WTC11 (cell line): ENCODE measurements at regions not wholly inside any gene's neighbourhood (a gene's known extent, or its start where the extent isn't known, plus 50 kb on each side); places are given as distances from the start of the nearest gene placed in this dataset.

Experiments
- ATAC-seq: fragments of 200-7000 bp; cut with Tn5 transposase; 2 replicates; pipeline ENCODE4 v1.10.0; 2021; ENCODE audit warnings: mild to moderate bottlenecking, moderate library complexity
- CTCF ChIA-PET: fragments of 300-600 bp; sonication (Branson Sonifier 250); formaldehyde crosslinking; loops from one replicate; lab custom pipeline; 2021; ENCODE audit warnings: antibody characterized with exemption; lab: Charles Lee
- POLR2A ChIA-PET: fragments of 350-600 bp; sonication (Branson Sonifier 250); formaldehyde crosslinking; loops from one replicate; lab custom pipeline; 2021; ENCODE audit warnings: antibody characterized with exemption; lab: Charles Lee
- DNase-seq: peaks from one replicate; pipeline ENCODE4 v3.0.0; 2021; ENCODE audit warnings: low spot score
- H3K27ac Mint-ChIP-seq: 2 replicates; pipeline ENCODE4 v1.8.0; 2021; ENCODE audit warnings: mixed read lengths
- H3K27me3 Mint-ChIP-seq: 2 replicates; pipeline ENCODE4 v1.8.0; 2021; ENCODE audit warnings: low read depth, mild to moderate bottlenecking, moderate library complexity, mixed read lengths
- H3K36me3 Mint-ChIP-seq: 2 replicates; pipeline ENCODE4 v1.8.0; 2021; ENCODE audit warnings: mixed read lengths
- H3K4me1 Mint-ChIP-seq: 2 replicates; pipeline ENCODE4 v1.8.0; 2022; ENCODE audit warnings: mixed read lengths
- H3K4me3 Mint-ChIP-seq: 2 replicates; pipeline ENCODE4 v1.8.0; 2021; ENCODE audit warnings: mild to moderate bottlenecking, moderate library complexity, mixed read lengths
- H3K9me3 Mint-ChIP-seq: 2 replicates; pipeline ENCODE4 v1.8.0; 2021; ENCODE audit warnings: mixed read lengths
- CREB1 ChIP-seq: sonication (generic); formaldehyde crosslinking; IDR thresholded peaks from 2 replicates; pipeline ENCODE4 v1.8.0; 2023; ENCODE audit warnings: mild to moderate bottlenecking, missing genetic modification reagents
- EMX1 ChIP-seq: fragments of 250-450 bp; sonication (Bioruptor Pico); IDR thresholded peaks from 2 replicates; pipeline ENCODE4 v1.8.0; 2021; ENCODE audit warnings: mild to moderate bottlenecking
- ESRRA ChIP-seq: sonication (generic); formaldehyde crosslinking; IDR thresholded peaks from 2 replicates; pipeline ENCODE4 v1.8.1; 2022; ENCODE audit warnings: mild to moderate bottlenecking, missing genetic modification reagents, borderline replicate concordance
- FOXK1 ChIP-seq: sonication (generic); formaldehyde crosslinking; IDR thresholded peaks from 2 replicates; pipeline ENCODE4 v1.8.0; 2022; ENCODE audit warnings: mild to moderate bottlenecking, moderate library complexity, missing genetic modification reagents
- GABPB1 ChIP-seq: sonication (generic); formaldehyde crosslinking; IDR thresholded peaks from 2 replicates; pipeline ENCODE4 v1.8.1; 2023; ENCODE audit warnings: mild to moderate bottlenecking, missing genetic modification reagents
- GRHL2 ChIP-seq: fragments of 250-450 bp; sonication (Bioruptor Pico); IDR thresholded peaks from 2 replicates; pipeline ENCODE4 v1.8.0; 2022; ENCODE audit warnings: mild to moderate bottlenecking, moderate library complexity; ENCODE audit not compliant: insufficient replicate concordance, severe bottlenecking
- JUN ChIP-seq: sonication (generic); formaldehyde crosslinking; IDR thresholded peaks from 2 replicates; pipeline ENCODE4 v1.8.0; 2023; ENCODE audit warnings: mild to moderate bottlenecking, missing genetic modification reagents
- NR1H2 ChIP-seq: sonication (generic); formaldehyde crosslinking; IDR thresholded peaks from 2 replicates; pipeline ENCODE4 v1.9.0; 2021; ENCODE audit warnings: mild to moderate bottlenecking, moderate library complexity, missing genetic modification reagents
- NR2C2 ChIP-seq: sonication (generic); formaldehyde crosslinking; IDR thresholded peaks from 2 replicates; pipeline ENCODE4 v1.8.0; 2022; ENCODE audit warnings: mild to moderate bottlenecking, missing genetic modification reagents
- PRRX2 ChIP-seq: fragments of 250-450 bp; sonication (Bioruptor Pico); IDR thresholded peaks from 2 replicates; pipeline ENCODE4 v1.8.0; 2021; ENCODE audit warnings: mild to moderate bottlenecking
- SMAD3 ChIP-seq: sonication (generic); formaldehyde crosslinking; IDR thresholded peaks from 2 replicates; pipeline ENCODE4 v1.8.0; 2022; ENCODE audit warnings: missing genetic modification reagents, mild to moderate bottlenecking, borderline replicate concordance
- SOX15 ChIP-seq: fragments of 250-450 bp; sonication (Bioruptor Pico); IDR thresholded peaks from 2 replicates; pipeline ENCODE4 v1.9.0; 2021; ENCODE audit warnings: mild to moderate bottlenecking
- SP1 ChIP-seq: sonication (generic); formaldehyde crosslinking; conservative IDR thresholded peaks from 2 replicates; pipeline ENCODE4 v1.8.1; 2022; ENCODE audit warnings: missing genetic modification reagents
- TEAD1 ChIP-seq: sonication (generic); formaldehyde crosslinking; IDR thresholded peaks from 2 replicates; pipeline ENCODE4 v1.8.0; 2022; ENCODE audit warnings: mild to moderate bottlenecking, missing genetic modification reagents
- TP53 ChIP-seq: sonication (generic); formaldehyde crosslinking; IDR thresholded peaks from 2 replicates; pipeline ENCODE4 v1.8.1; 2023; ENCODE audit warnings: mild to moderate bottlenecking, missing genetic modification reagents
- ZNF121 ChIP-seq: sonication (generic); formaldehyde crosslinking; IDR thresholded peaks from 2 replicates; pipeline ENCODE4 v1.8.0; 2023; ENCODE audit warnings: missing genetic modification reagents
- ZNF138 ChIP-seq: sonication (generic); formaldehyde crosslinking; conservative IDR thresholded peaks from 2 replicates; pipeline ENCODE4 v1.8.1; 2022; ENCODE audit warnings: mild to moderate bottlenecking, moderate library complexity, missing genetic modification reagents
- ZNF396 ChIP-seq: fragments of 250-450 bp; sonication (Bioruptor Pico); IDR thresholded peaks from 2 replicates; pipeline ENCODE4 v1.8.0; 2021; ENCODE audit warnings: mild to moderate bottlenecking, moderate library complexity, borderline replicate concordance
- ZNF416 ChIP-seq: fragments of 250-450 bp; sonication (Bioruptor Pico); IDR thresholded peaks from 2 replicates; pipeline ENCODE4 v1.9.0; 2021; ENCODE audit warnings: mild to moderate bottlenecking, inconsistent platforms
- TF ChIP-seq, protein P1 (sequence below): sonication (generic); formaldehyde crosslinking; IDR thresholded peaks from 2 replicates; pipeline ENCODE4 v1.8.1; 2023; ENCODE audit warnings: mild to moderate bottlenecking, missing genetic modification reagents, moderate library complexity
- TF ChIP-seq, protein P2 (sequence below): sonication (generic); formaldehyde crosslinking; IDR thresholded peaks from 2 replicates; pipeline ENCODE4 v1.8.1; 2023; ENCODE audit warnings: mild to moderate bottlenecking, missing genetic modification reagents
- TF ChIP-seq, protein P3 (sequence below): fragments of 250-450 bp; sonication (Bioruptor Pico); IDR thresholded peaks from 2 replicates; pipeline ENCODE4 v2.1.2; 2022; ENCODE audit warnings: mild to moderate bottlenecking, moderate library complexity
- TF ChIP-seq, protein P4 (sequence below): sonication (generic); formaldehyde crosslinking; IDR thresholded peaks from 2 replicates; pipeline ENCODE4 v1.8.1; 2022; ENCODE audit warnings: low read depth, missing genetic modification reagents, borderline replicate concordance

DNA sequence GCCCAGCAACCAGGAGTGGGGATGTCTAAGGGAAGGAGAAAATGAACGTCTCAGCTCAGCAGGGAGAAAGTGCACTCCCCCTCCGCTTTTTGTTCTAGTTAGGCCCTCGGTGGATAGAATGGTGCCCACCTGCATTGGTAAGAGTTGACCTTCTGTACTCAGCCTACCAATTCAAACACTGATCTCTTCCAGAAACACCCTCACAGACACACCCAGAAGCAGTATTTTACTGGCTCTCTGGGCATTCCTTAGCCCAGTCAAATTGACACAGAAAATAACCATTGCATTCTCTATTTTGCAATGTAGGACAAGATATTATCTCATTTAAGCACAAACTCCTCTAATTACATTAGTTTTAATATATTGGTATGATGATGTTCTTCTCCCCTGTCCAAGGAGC is 106.1 kb upstream of the C7orf33 start:
- ATAC-seq (no peak), DNase-seq (no peak)
- Mint-ChIP-seq H3K27me3 (no peaks in the 10 kb centered on the region), H3K27ac (no peak overlapping the region), H3K4me1 (peaks cover 6% of the 10 kb centered on the region), H3K36me3 (no peaks in the 10 kb centered on the region), H3K4me3 (no peak overlapping the region), H3K9me3 (peaks cover 3% of the 10 kb centered on the region; the same call in 1 of the 2 replicates)
- ChIA-PET POLR2A (no interaction called here), CTCF (interaction anchor here (1.5 kb wide), 1 partner anchor 219 kb away, joined by 4 read pairs; no protein-coding TSS in a partner anchor)
- TF ChIP-seq CREB1 (no peak), ZNF121 (CRISPR knock-in tag) (no peak), SOX15 (no peak), JUN (CRISPR knock-in tag) (no peak)
- TF ChIP-seq, protein P1, sequence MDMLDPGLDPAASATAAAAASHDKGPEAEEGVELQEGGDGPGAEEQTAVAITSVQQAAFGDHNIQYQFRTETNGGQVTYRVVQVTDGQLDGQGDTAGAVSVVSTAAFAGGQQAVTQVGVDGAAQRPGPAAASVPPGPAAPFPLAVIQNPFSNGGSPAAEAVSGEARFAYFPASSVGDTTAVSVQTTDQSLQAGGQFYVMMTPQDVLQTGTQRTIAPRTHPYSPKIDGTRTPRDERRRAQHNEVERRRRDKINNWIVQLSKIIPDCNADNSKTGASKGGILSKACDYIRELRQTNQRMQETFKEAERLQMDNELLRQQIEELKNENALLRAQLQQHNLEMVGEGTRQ, result no peak
- TF ChIP-seq, protein P2, sequence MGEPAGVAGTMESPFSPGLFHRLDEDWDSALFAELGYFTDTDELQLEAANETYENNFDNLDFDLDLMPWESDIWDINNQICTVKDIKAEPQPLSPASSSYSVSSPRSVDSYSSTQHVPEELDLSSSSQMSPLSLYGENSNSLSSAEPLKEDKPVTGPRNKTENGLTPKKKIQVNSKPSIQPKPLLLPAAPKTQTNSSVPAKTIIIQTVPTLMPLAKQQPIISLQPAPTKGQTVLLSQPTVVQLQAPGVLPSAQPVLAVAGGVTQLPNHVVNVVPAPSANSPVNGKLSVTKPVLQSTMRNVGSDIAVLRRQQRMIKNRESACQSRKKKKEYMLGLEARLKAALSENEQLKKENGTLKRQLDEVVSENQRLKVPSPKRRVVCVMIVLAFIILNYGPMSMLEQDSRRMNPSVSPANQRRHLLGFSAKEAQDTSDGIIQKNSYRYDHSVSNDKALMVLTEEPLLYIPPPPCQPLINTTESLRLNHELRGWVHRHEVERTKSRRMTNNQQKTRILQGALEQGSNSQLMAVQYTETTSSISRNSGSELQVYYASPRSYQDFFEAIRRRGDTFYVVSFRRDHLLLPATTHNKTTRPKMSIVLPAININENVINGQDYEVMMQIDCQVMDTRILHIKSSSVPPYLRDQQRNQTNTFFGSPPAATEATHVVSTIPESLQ (CRISPR knock-in tag), result no peak

DNA sequence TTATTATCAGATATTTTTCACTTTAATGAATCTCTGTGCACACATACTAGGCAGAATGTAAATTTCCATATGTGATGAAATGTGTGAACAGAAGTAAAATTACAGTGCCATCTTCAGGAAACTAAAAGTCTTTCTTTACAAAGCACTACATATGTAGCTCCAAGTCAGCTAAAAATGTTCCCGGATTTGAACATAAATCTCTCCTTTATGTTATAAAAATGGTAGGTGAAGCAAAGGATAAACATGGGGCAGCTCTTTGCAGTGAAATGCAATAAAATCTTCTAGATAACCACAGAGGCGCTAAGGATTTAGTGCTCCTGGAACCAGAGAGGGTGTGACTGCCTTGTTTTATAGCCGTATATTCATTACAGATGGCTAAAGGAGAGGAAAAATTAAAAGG is 104.9 kb upstream of the C7orf33 start:
- CTCF ChIA-PET, result interaction anchor here (0.6 to 1.0 kb wide), 2 partner anchors 17 to 221 kb away, joined by 4 read pairs; no protein-coding TSS in a partner anchor
- peaks cover 3% of the 10 kb centered on the region; the same call in 1 of the 2 replicates for H3K9me3 Mint-ChIP-seq
- H3K4me1 Mint-ChIP-seq, result 0 out of 2 replicates have a peak, but pooled peaks cover 4% of the 10 kb centered on the region
- no peaks in the 10 kb centered on the region for H3K36me3 Mint-ChIP-seq
- DNase-seq, result no peak
- TF ChIP-seq GRHL2 (CRISPR knock-in tag) (no peak), CREB1 (no peak), FOXK1 (CRISPR knock-in tag) (no peak), ZNF396 (CRISPR knock-in tag) (no peak), EMX1 (CRISPR knock-in tag) (no peak), SMAD3 (CRISPR knock-in tag) (no peak), ZNF138 (no peak), ESRRA (CRISPR knock-in tag) (no peak)
- TF ChIP-seq, protein P3, sequence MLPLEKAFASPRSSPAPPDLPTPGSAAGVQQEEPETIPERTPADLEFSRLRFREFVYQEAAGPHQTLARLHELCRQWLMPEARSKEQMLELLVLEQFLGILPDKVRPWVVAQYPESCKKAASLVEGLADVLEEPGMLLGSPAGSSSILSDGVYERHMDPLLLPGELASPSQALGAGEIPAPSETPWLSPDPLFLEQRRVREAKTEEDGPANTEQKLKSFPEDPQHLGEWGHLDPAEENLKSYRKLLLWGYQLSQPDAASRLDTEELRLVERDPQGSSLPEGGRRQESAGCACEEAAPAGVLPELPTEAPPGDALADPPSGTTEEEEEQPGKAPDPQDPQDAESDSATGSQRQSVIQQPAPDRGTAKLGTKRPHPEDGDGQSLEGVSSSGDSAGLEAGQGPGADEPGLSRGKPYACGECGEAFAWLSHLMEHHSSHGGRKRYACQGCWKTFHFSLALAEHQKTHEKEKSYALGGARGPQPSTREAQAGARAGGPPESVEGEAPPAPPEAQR (CRISPR knock-in tag), result no peak
- TF ChIP-seq, protein P4, sequence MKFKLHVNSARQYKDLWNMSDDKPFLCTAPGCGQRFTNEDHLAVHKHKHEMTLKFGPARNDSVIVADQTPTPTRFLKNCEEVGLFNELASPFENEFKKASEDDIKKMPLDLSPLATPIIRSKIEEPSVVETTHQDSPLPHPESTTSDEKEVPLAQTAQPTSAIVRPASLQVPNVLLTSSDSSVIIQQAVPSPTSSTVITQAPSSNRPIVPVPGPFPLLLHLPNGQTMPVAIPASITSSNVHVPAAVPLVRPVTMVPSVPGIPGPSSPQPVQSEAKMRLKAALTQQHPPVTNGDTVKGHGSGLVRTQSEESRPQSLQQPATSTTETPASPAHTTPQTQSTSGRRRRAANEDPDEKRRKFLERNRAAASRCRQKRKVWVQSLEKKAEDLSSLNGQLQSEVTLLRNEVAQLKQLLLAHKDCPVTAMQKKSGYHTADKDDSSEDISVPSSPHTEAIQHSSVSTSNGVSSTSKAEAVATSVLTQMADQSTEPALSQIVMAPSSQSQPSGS (CRISPR knock-in tag), result no peak
- no peak overlapping the region for H3K27ac Mint-ChIP-seq
- no peak for ATAC-seq
- no peaks in the 10 kb centered on the region for H3K27me3 Mint-ChIP-seq
- no peak overlapping the region for H3K4me3 Mint-ChIP-seq
- POLR2A ChIA-PET, result no interaction called here

DNA sequence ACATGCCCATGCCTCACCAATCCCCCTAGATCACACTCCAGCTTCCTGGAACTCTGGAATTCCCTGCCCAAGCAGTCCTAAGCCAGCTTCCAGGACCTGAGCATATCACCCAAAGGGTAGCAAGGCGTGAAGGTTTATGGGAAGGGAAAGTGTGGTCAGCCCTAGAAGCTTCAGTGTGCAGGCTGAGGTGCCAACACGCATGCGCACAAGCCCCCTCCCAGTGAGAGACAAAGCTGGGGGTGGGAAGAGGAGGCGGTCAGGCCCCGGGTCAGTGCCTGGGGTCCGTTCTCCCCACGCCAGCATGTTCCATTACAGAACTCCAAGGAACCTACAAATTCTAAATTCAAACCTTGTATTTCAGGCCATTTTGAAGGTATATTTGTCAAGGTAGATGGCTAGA is 103.6 kb upstream of the C7orf33 start:
- ChIA-PET CTCF (interaction anchor here (0.7 kb wide), 1 partner anchor 128 kb away, joined by 5 read pairs; no protein-coding TSS in a partner anchor), POLR2A (no interaction called here)
- H3K27ac Mint-ChIP-seq, result no peak overlapping the region
- no peak for ATAC-seq
- H3K4me1 Mint-ChIP-seq, result no peaks in the 10 kb centered on the region
- H3K9me3 Mint-ChIP-seq, result peaks cover 7% of the 10 kb centered on the region
- no peak for DNase-seq
- H3K36me3 Mint-ChIP-seq, result peaks cover under 1% of the 10 kb centered on the region; the same call in 1 of the 2 replicates
- H3K27me3 Mint-ChIP-seq, result no peaks in the 10 kb centered on the region
- no peak overlapping the region for H3K4me3 Mint-ChIP-seq
- TF ChIP-seq SP1 (CRISPR knock-in tag) (no peak), ZNF416 (CRISPR knock-in tag) (no peak), GABPB1 (no peak), TEAD1 (no peak), PRRX2 (CRISPR knock-in tag) (no peak), TP53 (CRISPR knock-in tag) (no peak), NR2C2 (CRISPR knock-in tag) (no peak), NR1H2 (CRISPR knock-in tag) (no peak)
- TF ChIP-seq, protein P4 (CRISPR knock-in tag), result no peak
